Activated CD8-positive, alpha-beta memory T cell treated with anti-CD3 and anti-CD28 coated beads, Interleukin-2, amount 50 U/mL, for 1 hour (primary cell): ENCODE measurements at regions not wholly inside any gene's neighbourhood (a gene's known extent, or its start where the extent isn't known, plus 50 kb on each side); places are given as distances from the start of the nearest gene placed in this dataset.
"Not testable (repeated sequence)": the region's sequence is repeated elsewhere in the genome, so short reads cannot be mapped to it uniquely, and the experiment has no call there.

Experiments used
- DNase-seq: peaks from one replicate; pipeline ENCODE4 v3.0.0-alpha.2; 2020; ENCODE audit errors: extremely low read depth

DNA sequence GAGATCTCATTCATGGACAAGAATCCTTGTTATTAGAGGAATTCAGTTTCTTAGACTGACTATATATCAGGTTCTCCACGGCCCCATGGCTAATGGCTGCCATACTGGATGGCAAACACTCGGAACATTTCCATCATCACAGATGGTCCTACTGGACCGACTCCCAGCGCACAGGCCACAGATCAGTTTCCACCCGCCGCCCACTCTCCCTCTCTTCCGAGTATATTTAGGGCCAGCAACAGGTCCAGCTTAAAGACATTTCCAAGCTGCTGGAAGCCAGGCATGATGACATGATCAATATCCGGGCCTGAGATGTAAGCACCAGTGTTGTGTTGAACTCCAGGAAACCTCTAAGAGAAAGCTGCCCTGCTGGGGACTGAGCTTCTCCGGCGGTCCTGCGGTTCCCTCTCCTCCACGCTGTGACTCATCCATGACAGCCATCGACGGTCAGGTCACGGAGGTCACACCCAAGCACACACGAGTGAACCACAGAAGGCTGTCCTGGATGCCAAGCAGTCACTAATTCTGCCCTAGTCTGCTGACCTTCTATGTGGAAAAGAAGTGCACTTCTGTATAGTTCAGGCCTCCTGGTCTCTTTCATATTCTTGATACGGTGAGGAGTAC is 64.4 kb upstream of the LPCAT1 start:
- not testable (repeated sequence) for DNase-seq

DNA sequence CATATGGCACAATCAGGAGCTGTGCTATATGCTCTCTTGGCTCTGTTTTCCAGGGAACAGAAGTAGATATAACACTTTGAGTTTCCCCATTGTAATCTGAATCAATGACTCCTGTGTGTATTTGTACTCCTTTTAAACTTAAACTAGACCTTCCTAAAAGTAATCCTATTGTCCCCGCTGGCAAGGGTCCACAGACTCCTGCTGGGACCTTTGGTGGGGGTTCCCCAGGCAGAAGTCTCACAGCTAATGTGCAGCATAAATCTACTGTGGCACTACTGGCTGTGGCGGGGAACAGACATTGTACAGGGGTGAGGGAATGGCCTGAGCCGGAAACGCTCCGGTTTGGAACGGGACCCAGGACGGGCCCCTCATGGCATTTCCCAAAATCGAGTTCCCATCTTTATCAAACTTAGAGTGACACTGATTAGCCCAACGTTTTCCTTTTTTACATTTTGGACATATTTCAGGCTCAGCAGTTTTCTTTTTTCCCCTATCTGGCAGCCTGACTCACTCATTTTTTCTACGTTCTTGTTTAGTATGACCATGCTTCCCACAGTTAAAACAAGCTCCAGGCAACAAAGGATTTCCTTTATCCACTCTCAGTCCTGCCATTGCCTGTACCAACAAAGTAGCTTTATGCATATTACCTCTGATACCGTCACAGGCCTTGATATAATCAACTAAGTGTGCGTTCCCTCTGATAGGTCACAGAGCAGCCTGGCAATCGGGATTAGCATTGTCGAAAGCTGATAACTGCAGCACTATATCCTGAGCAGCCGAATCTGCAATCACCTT is 59.5 kb upstream of the LPCAT1 start:
- not testable (repeated sequence) for DNase-seq

DNA sequence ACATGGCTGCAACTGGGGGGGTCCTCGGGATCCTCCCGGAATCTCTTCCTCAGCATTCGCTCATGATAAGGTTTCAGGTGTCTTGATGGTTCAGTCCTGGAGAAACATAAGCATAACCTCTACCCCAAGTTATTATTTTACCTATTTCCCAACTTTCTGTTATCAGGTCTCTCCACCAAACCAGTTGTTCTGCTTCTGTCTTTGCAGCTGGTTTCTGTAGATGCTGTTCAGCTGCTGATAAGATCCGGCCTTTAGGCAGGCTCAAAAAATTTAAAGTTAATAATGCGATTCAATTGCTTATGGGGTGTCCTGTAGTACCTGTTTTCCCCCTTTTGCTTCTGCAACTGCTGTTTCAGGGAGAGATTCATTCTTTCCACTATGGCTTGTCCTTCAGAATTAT is 55.6 kb upstream of the LPCAT1 start:
- not testable (repeated sequence) for DNase-seq

DNA sequence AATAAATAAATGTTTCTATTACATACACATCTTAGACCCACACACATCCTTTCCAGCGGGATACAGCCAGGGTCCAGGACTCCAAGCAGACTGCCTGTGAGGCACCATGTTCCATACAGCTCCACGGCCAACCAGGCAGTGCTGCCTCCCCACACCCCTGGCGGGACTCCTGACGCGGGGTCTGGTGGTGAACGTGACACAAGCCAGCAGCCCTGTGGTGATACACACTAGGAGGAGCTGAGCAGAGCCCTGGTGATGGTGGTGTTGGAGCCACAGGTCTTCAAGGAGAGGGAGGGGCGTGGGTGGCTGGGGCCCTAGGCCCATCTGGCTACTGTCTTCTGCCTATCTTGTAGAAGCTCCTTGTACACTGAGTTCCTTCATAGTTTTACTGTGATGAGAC is 53.1 kb upstream of the LPCAT1 start:
- not testable (repeated sequence) for DNase-seq

DNA sequence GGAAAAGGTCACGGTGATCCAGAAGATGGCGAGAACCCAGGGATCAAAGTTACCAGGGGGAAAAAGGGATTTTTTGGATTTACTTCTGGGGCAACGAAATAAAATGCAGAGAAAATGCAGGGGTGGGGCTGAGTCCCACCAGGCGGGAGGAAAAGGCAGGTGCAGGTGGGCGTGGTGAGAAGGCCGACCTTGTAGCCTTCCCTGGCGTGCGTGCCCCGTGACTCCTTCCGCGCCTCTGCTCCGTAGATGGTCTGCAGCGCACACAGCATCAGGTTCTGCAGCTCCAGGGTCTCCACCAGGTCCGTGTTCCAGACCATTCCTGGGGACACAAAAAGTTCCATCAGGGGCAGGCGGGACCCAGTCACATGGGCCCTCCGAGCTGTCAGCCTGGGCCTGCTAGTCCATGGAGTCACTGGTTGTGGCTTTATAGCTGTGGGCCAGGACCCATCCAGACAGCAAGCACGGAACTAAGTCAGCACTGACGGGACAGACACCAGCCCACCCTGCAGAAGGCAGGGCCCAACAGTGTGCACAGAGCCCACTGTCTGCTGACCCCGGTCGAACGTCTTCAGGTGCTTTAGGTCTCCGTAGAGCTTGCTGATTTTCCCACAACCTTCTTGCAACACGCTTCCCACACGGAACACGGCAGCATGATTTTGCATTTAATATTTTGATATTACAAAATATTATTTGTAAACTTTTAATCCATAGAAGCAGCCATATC is 52.4 kb upstream of the LPCAT1 start:
- DNase-seq = not testable (repeated sequence)

DNA sequence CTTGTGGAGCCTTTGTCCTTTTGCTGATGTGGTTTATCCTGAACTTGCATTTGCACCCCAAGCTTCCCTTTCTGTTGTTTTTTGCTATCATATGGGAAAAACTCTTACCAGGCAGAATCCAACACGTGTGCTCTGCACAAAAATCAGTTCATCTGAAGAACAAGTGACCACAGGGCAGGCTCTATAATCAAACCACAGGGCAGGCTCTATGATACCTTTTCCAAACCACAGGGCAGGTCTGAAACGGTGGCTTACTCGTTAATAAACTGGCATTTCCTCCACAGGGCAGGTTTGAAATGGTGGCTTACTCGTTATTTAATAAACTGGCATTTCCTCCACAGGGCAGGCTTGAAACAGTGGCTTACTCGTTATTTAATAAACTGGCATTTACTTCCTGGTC is 51.7 kb upstream of the LPCAT1 start:
- DNase-seq = not testable (repeated sequence)

DNA sequence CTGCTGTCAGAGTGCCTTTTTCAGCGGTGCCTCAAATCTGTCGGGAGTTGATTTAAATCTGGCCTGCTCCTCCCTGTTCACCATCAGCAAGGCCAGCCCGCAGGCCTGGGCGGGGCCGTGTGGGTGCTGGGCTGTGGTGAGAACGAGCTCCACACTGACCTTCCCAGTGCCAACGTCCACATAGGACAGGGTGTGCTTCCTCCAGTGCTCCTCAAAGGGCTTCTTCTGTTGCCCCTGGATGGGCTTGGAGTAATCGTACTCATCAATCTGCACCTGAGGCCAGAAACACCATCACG is 50.2 kb upstream of the LPCAT1 start:
- not testable (repeated sequence) for DNase-seq

DNA sequence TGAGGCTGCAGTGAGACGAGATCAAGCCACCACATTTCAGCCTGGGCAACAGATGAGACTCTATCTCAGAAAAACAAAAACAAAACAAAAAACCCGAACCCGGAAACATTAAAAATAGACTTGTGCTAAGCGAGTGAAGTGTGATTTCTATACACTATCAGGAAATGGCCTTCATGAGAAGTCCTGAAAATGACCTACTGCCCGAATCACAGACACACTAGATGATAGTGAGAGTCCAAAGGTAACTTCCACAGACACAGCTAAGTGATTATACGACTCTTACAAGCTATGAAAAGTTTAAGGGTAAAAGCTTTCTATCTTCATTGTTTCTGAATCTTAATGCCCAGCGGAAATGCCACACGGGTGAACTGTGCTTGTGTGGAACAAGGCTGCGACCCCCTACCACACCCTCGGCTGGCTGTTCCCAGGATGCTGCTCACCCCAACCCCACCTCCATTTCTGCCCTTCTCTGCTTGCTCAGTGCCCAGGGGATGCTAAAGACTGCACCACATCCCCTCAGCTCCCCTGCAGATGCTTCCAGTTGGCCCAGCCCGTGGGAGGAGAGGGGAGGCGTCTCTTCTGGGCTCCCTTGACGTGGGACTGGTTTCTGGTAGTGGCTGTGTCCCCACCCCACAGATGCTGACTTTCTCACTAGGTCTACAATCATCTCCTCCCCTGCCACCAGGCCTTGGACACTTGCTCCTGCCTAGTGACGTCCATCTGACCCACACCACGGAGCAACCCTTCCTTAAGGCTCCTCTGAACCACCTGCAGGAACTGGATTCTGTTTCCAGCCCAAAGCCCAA is 49.7 kb upstream of the LPCAT1 start:
- DNase-seq = not testable (repeated sequence)
